Ishikawa (cell line): ENCODE measurements at regions not wholly inside any gene's neighbourhood (a gene's known extent, or its start where the extent isn't known, plus 50 kb on each side); places are given as distances from the start of the nearest gene placed in this dataset.

Experiments
- CEBPB ChIP-seq: IDR thresholded peaks from 2 replicates; pipeline ENCODE4 v1.6.1; 2012
- FOXM1 ChIP-seq: IDR thresholded peaks from 2 replicates; pipeline ENCODE4 v1.6.1; 2012; ENCODE audit warnings: low read depth, borderline replicate concordance
- NFIC ChIP-seq: IDR thresholded peaks from 2 replicates; pipeline ENCODE4 v1.6.1; 2012
- RAD21 ChIP-seq: IDR thresholded peaks from 2 replicates; pipeline ENCODE4 v1.6.1; 2012; ENCODE audit warnings: low read depth
- TCF12 ChIP-seq: IDR thresholded peaks from 2 replicates; pipeline ENCODE4 v1.6.1; 2012; ENCODE audit warnings: low read depth
- YY1 ChIP-seq: IDR thresholded peaks from 2 replicates; pipeline ENCODE4 v1.6.1; 2012; ENCODE audit warnings: low read depth
- ZBTB7A ChIP-seq: IDR thresholded peaks from 2 replicates; pipeline ENCODE4 v1.6.1; 2012; ENCODE audit warnings: low read depth
- TF ChIP-seq, protein P1 (sequence below): IDR thresholded peaks from 2 replicates; pipeline ENCODE4 v1.6.1; 2012; ENCODE audit warnings: low read depth, mild to moderate bottlenecking
- TF ChIP-seq, protein P2 (sequence below): IDR thresholded peaks from 2 replicates; pipeline ENCODE4 v1.6.1; 2012
- TF ChIP-seq, protein P3 (sequence below): IDR thresholded peaks from 2 replicates; pipeline ENCODE4 v1.6.1; 2012

DNA sequence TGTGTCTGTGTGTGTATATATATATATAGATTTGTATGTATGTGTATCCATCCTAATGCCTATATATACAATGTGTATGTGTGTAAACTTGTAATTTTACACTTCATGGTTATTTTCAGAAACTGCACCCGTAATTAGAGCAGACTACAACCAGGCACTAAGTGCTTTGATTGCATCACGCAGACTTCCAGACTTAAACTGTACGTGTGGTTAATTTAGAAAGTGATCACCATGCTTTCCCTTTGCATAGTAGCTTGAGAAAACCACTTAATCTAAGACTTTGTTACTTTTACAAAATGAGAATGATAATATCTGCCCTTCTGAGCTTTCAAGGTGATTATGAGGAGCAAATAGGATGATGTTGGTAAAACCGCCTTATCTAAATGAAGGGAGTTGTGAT, 50.1 kb upstream of the E2F3 start:
- no peak for TF ChIP-seq TCF12
- TF ChIP-seq, protein P1, sequence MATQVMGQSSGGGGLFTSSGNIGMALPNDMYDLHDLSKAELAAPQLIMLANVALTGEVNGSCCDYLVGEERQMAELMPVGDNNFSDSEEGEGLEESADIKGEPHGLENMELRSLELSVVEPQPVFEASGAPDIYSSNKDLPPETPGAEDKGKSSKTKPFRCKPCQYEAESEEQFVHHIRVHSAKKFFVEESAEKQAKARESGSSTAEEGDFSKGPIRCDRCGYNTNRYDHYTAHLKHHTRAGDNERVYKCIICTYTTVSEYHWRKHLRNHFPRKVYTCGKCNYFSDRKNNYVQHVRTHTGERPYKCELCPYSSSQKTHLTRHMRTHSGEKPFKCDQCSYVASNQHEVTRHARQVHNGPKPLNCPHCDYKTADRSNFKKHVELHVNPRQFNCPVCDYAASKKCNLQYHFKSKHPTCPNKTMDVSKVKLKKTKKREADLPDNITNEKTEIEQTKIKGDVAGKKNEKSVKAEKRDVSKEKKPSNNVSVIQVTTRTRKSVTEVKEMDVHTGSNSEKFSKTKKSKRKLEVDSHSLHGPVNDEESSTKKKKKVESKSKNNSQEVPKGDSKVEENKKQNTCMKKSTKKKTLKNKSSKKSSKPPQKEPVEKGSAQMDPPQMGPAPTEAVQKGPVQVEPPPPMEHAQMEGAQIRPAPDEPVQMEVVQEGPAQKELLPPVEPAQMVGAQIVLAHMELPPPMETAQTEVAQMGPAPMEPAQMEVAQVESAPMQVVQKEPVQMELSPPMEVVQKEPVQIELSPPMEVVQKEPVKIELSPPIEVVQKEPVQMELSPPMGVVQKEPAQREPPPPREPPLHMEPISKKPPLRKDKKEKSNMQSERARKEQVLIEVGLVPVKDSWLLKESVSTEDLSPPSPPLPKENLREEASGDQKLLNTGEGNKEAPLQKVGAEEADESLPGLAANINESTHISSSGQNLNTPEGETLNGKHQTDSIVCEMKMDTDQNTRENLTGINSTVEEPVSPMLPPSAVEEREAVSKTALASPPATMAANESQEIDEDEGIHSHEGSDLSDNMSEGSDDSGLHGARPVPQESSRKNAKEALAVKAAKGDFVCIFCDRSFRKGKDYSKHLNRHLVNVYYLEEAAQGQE: no peak
- no peak for TF ChIP-seq FOXM1
- no peak for TF ChIP-seq YY1
- TF ChIP-seq ZBTB7A: no peak
- TF ChIP-seq, protein P2, sequence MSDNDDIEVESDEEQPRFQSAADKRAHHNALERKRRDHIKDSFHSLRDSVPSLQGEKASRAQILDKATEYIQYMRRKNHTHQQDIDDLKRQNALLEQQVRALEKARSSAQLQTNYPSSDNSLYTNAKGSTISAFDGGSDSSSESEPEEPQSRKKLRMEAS: no peak
- TF ChIP-seq, protein P3, sequence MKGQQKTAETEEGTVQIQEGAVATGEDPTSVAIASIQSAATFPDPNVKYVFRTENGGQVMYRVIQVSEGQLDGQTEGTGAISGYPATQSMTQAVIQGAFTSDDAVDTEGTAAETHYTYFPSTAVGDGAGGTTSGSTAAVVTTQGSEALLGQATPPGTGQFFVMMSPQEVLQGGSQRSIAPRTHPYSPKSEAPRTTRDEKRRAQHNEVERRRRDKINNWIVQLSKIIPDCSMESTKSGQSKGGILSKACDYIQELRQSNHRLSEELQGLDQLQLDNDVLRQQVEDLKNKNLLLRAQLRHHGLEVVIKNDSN: no peak
- no peak for TF ChIP-seq CEBPB
- no peak for TF ChIP-seq RAD21
- TF ChIP-seq NFIC: no peak
